NCI-H1930 (cell line): ENCODE measurements at regions not wholly inside any gene's neighbourhood (a gene's known extent, or its start where the extent isn't known, plus 50 kb on each side); places are given as distances from the start of the nearest gene placed in this dataset.

Experiments used
- DNase-seq, 2 experiments: peaks; one replicate each; lab custom pipeline; 2025; lab: John Stamatoyannopoulos, UW

- DNase-seq: no peak
These were observed 107.8 kb downstream of the OGFRL1 start for GRCh38 chr6:71396410-71396801.

- DNase-seq: no peak
These were observed 110.7 kb downstream of the OGFRL1 start for GRCh38 chr6:71399279-71399678.

- no peak for DNase-seq
These were observed 112.2 kb downstream of the OGFRL1 start for GRCh38 chr6:71400852-71401251.

DNA sequence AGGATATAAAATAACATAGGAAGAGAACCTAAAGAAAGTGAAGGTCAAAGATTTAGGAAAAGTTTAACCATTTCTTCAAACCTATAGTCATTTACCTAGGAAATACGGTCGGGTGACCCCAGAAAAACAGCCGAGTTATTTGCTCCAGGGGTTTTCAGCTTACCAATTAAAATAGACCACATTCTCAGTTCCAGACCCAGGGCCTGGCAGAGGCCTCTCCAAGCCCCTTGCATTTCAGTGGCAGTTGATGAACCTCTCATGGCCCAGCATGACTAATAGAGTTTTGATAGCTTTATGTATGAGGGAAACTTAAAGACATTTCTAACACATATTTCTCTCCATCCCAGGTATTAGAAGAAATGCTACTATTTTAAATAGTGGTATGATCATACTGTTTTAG, 113.5 kb downstream of the OGFRL1 start:
- DNase-seq: no peak

- no peak for DNase-seq
These were observed 115.0 kb downstream of the OGFRL1 start for GRCh38 chr6:71403422-71404134.

DNA sequence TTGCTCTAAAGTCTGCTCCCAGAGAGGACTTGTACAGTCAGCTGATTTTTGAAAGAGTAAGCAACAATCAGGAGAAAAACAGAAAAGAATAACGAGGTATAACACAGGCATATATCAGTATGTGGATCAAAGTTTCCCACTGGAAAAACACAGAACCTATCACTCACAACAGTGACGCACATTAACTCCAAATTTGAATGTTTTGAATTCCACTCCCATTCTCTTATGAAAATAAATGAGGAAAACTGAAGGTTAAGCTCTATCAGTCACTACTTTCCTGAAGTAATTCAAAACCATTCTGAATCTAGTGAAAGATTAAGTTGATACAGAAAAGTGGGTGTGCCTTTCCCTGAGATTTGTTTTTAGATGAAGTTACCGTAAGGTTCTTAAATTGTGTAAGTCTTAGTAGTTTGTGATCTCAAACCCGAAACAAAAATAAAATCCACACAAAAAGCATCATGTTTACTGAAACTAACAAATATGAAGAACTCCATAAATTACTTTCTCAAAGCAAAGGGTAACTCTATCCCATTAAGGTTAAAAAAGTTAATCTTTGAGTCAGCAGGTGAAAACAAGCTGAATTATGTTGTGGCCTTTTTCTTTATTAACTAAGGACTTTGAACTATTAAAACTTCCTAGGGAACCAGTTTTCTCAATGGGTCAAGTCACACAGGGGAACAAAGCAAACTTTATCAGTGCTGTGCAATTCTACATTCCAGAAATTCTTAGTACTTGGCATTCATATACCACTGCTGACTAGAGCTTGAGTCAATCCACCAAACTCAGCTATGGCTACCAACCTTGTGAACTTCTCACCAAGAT, 115.7 kb downstream of the OGFRL1 start:
- DNase-seq: no peak

GRCh38 chr6:71404967-71405278, 116.3 kb downstream of the OGFRL1 start:
- DNase-seq: no peak

DNA sequence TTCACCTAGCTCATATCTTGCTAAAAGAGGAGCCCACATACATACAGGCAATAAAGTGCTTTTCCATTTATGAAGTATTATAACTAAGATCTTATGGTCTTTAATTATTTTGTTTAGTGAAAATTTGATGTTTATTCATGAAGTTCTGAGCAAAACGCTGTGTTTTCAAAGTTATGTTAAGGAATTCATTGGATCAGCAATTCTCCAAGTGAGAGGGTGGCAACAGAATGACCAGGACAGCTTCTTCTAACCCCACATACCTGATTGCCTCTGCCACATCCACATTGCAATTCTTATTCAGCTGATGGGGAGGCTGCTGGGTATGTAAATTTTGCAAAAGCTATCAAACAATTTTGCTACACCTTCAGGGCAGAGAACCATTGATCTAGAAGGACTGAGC, 116.8 kb downstream of the OGFRL1 start:
- DNase-seq: no peak

- no peak for DNase-seq
These were observed 118.6 kb downstream of the OGFRL1 start for GRCh38 chr6:71406865-71407860.

DNA sequence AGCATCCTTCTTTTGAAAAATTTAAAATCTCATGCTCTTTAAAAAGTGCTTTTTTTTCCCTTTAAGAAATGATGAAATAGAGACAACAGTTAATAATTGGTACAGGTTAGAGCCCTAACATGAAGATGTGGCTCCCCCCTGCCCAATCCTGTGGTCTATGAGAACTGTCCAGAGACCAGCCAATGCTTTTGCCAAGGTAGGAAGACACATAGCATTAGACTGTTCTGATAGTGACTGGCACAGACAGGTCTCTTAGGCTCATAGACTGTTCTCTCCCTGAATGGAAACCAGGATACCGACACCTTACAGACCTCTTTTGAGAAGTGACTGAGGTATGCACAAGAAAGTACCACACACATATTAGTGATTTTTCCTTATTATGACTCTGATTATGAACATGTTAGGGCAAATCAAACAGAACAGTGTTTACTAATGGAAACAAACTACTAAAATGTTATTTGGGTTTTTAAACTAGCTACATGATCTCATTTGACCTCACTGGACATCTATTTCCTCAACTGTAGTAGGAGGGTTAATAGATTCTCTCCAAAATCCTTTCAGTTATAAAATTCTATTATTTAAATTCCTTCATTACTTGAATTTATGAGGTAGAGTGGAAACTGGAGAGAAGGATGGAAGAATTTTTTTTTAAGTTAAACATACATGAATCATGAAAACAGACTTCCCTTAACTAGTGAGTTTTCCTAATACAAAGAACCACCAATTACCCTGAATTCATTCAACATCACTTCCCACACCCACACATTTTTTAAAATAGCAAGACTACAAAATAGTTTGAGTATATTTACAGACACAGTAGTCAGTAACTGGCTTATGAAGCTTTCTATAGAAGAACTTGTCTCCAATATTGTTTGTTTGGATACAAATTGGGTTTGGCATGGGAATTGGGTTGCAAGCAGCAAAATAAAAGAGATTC, 120.4 kb downstream of the OGFRL1 start:
- DNase-seq: no peak

- no peak for DNase-seq
These were observed 121.6 kb downstream of the OGFRL1 start for GRCh38 chr6:71410164-71410566.

- no peak for DNase-seq
These were observed 122.1 kb downstream of the OGFRL1 start for GRCh38 chr6:71410681-71411080.

GRCh38 chr6:71411882-71412281, 123.3 kb downstream of the OGFRL1 start:
- no peak for DNase-seq

DNA sequence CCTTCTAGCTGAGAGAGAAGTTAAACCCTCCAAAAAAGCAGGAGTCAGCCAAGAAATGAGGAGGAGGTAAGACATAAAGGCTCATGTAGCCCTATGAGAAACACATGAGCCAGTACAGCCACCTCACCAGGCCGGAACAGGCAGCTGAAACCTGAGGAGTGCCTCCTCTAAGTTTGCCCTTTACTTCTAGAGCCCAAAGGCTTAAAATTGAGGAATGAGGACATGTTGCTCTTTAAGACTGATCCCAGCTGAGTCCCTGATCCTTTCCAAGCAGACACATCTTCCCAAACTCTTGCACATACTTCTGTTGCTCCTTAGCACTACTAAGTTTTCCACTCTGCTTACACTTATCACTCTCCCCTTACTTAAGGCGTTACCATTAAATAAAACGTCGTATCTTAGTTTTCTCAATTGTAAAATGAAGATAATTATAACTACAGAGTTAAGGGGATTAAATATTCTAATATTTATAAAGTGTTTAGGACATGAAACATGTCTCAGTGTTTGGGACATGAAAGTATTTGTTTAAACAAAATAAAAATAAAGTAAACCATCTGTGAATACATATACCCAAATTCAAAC, 124.0 kb downstream of the OGFRL1 start:
- no peak for DNase-seq

DNA sequence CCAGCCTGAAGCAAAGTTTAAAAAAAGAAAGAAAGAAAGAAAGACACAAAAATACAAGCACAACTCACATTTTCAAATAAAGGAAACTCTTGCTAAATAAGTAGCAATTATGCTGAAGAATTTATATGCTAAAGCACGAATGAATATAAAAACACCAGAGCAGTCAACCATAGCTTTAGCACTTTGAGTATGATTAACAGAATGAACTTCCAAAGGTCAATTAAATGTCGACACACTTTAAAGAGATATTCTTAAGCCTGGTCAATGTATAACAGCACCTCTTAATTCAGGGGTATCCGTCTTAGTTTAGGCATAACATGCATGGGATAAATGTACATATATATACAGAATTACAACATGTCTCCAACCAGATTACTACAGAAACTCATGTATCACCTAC, 125.9 kb downstream of the OGFRL1 start:
- DNase-seq: no peak

GRCh38 chr6:71419217-71420094, 130.8 kb downstream of the OGFRL1 start:
- DNase-seq: no peak

GRCh38 chr6:71420095-71420692, 131.6 kb downstream of the OGFRL1 start:
- DNase-seq: no peak

DNA sequence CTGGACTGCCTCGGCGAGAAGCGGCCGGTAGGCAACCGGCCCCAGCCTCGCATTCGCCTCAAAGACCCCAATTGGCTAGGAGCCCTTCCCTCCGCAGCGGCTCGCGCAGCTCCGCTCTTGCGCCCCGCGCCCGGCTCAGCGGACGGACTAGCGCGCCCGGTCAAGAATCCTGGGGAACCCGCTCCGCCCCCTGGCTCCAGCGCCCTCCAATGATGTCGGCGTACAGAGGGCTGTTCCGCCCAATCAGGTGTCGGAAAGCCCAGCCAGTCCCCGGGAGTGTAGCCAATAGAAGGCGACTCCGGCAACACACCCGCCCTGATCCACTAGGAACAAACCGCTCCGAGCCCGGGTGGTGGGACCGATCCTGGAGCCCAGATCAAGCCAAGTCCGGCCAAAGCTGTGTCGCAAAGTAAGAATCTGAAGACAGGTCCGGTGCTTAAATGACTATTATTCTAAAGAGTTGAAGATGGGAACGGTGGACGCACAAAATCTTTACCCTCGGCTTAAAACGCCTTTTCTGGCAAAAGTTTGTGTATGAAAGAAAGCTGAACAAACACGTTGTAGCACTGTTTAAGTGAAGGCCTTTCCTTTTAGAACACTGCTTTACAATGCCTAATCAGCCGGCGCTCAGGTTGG, 132.2 kb downstream of the OGFRL1 start:
- DNase-seq: peak; percentile 70 to 76

GRCh38 chr6:71421611-71422010, 133.0 kb downstream of the OGFRL1 start:
- DNase-seq: no peak
